H9 (cell line): ENCODE measurements at regions not wholly inside any gene's neighbourhood (a gene's known extent, or its start where the extent isn't known, plus 50 kb on each side); places are given as distances from the start of the nearest gene placed in this dataset.

Source experiments
- DNase-seq: peaks from one replicate; pipeline ENCODE4 v3.0.0-alpha.2; 2017
- H2AFZ ChIP-seq: one replicate; pipeline ENCODE4 v1.6.1; 2013; ENCODE audit warnings: mild to moderate bottlenecking, low read length, control low read depth, moderate library complexity
- H2AK5ac ChIP-seq: 2 replicates; pipeline ENCODE4 v1.6.1; 2013; ENCODE audit warnings: low read length, control low read depth, mixed read lengths; ENCODE audit not compliant: insufficient read length
- H2BK120ac ChIP-seq: one replicate; pipeline ENCODE4 v1.6.1; 2013; ENCODE audit warnings: low read depth, mild to moderate bottlenecking, low read length, control low read depth, inconsistent platforms; ENCODE audit not compliant: poor library complexity, severe bottlenecking
- H2BK12ac ChIP-seq: 2 replicates; pipeline ENCODE4 v1.6.1; 2013; ENCODE audit warnings: low read length, control low read depth, mixed read lengths, low read depth; ENCODE audit not compliant: insufficient read length
- H2BK15ac ChIP-seq: 2 replicates; pipeline ENCODE4 v1.6.1; 2013; ENCODE audit warnings: low read depth, low read length, control low read depth
- H2BK20ac ChIP-seq: one replicate; pipeline ENCODE4 v1.6.1; 2013; ENCODE audit warnings: low read depth, mild to moderate bottlenecking, low read length, control low read depth, inconsistent platforms; ENCODE audit not compliant: poor library complexity, severe bottlenecking
- H2BK5ac ChIP-seq: 2 replicates; pipeline ENCODE4 v1.6.1; 2013; ENCODE audit warnings: low read length, control low read depth, mixed read lengths; ENCODE audit not compliant: insufficient read length
- H3K14ac ChIP-seq: 2 replicates; pipeline ENCODE4 v1.6.1; 2013; ENCODE audit warnings: low read length, control low read depth; ENCODE audit not compliant: insufficient read depth
- H3K18ac ChIP-seq: 2 replicates; pipeline ENCODE4 v1.6.1; 2013; ENCODE audit warnings: low read depth, mild to moderate bottlenecking, mixed read lengths, low read length, control low read depth; ENCODE audit not compliant: insufficient read length
- H3K23ac ChIP-seq: 2 replicates; pipeline ENCODE4 v1.6.1; 2013; ENCODE audit warnings: low read length, control low read depth, mixed read lengths, low read depth; ENCODE audit not compliant: insufficient read length
- H3K23me2 ChIP-seq: 2 replicates; pipeline ENCODE4 v1.6.1; 2013; ENCODE audit warnings: low read depth, mild to moderate bottlenecking, mixed read lengths, low read length, control low read depth; ENCODE audit not compliant: insufficient read length, poor library complexity, severe bottlenecking
- H3K27ac ChIP-seq: 2 replicates; pipeline ENCODE4 v1.5.1; 2013; ENCODE audit warnings: low read length, control low read depth, mixed read lengths, low read depth; ENCODE audit not compliant: insufficient read length
- H3K27me3 ChIP-seq: 2 replicates; pipeline ENCODE4 v1.6.1; 2013; ENCODE audit warnings: low read length, control low read depth, inconsistent platforms; ENCODE audit not compliant: insufficient read depth
- H3K4ac ChIP-seq: 2 replicates; pipeline ENCODE4 v1.6.1; 2013; ENCODE audit warnings: low read depth, mild to moderate bottlenecking, control low read depth, inconsistent platforms, low read length, moderate library complexity
- H3K4me1 ChIP-seq: 2 replicates; pipeline ENCODE4 v1.6.1; 2013; ENCODE audit warnings: low read length, control low read depth, inconsistent platforms; ENCODE audit not compliant: insufficient read depth
- H3K4me2 ChIP-seq: 2 replicates; pipeline ENCODE4 v1.6.1; 2013; ENCODE audit warnings: low read length, control low read depth, mixed read lengths; ENCODE audit not compliant: insufficient read length, insufficient read depth
- H3K56ac ChIP-seq: 2 replicates; pipeline ENCODE4 v1.6.1; 2013; ENCODE audit warnings: low read depth, mild to moderate bottlenecking, mixed read lengths, low read length, control low read depth; ENCODE audit not compliant: insufficient read length
- H3K79me1 ChIP-seq: 2 replicates; pipeline ENCODE4 v1.6.1; 2013; ENCODE audit warnings: low read depth, mild to moderate bottlenecking, moderate library complexity, low read length, control low read depth, inconsistent platforms; ENCODE audit not compliant: insufficient read depth, poor library complexity, severe bottlenecking
- H3K79me2 ChIP-seq: 2 replicates; pipeline ENCODE4 v1.6.1; 2013; ENCODE audit warnings: low read length, control low read depth, inconsistent platforms; ENCODE audit not compliant: insufficient read depth
- H3K9ac ChIP-seq: 2 replicates; pipeline ENCODE4 v1.6.1; 2013; ENCODE audit warnings: low read length, control low read depth, mixed read lengths; ENCODE audit not compliant: insufficient read length; ENCODE audit errors: extremely low read depth
- H3K9me3 ChIP-seq: one replicate; pipeline ENCODE4 v1.6.1; 2013; ENCODE audit warnings: low read depth, low read length, inconsistent platforms; ENCODE audit not compliant: control insufficient read depth
- H3T11ph ChIP-seq: one replicate; pipeline ENCODE4 v1.6.1; 2013; ENCODE audit warnings: mild to moderate bottlenecking, low read length, control low read depth, inconsistent platforms
- H4K20me1 ChIP-seq: one replicate; pipeline ENCODE4 v1.6.1; 2013; ENCODE audit not compliant: control insufficient read depth, insufficient read length, insufficient read depth
- H4K5ac ChIP-seq: 2 replicates; pipeline ENCODE4 v1.6.1; 2013; ENCODE audit warnings: low read depth, mild to moderate bottlenecking, mixed read lengths, low read length, control low read depth; ENCODE audit not compliant: insufficient read length
- H4K8ac ChIP-seq: replicated peaks from 2 replicates; pipeline ENCODE4 v1.6.1; 2013; ENCODE audit warnings: low read length, control low read depth, mixed read lengths, low read depth; ENCODE audit not compliant: insufficient read length
- H4K91ac ChIP-seq: 2 replicates; pipeline ENCODE4 v1.6.1; 2013; ENCODE audit warnings: low read depth, mild to moderate bottlenecking, moderate library complexity, mixed read lengths, low read length, control low read depth; ENCODE audit not compliant: insufficient read length
- H3K27ac Mint-ChIP-seq, 3 experiments: 2 replicates in 2 of 3; 3 replicates in 1 of 3; pipeline ENCODE4 v1.8.0; 2020 to 2021; ENCODE audit warnings: mixed read lengths in 3 of 3, mild to moderate bottlenecking in 1 of 3, moderate library complexity in 1 of 3
- H3K27me3 Mint-ChIP-seq: 2 replicates; pipeline ENCODE4 v1.8.0; 2021; ENCODE audit warnings: low read depth, mild to moderate bottlenecking, moderate library complexity, mixed read lengths
- H3K36me3 Mint-ChIP-seq, 3 experiments: 2 replicates in 2 of 3; 3 replicates in 1 of 3; pipeline ENCODE4 v1.8.0; 2020 to 2021; ENCODE audit warnings: low read depth in 3 of 3, mixed read lengths in 3 of 3; ENCODE audit not compliant: insufficient read depth in 1 of 3
- H3K4me1 Mint-ChIP-seq, 2 experiments: 2 replicates each; pipeline ENCODE4 v1.8.0; 2020; ENCODE audit warnings: mixed read lengths in 2 of 2
- H3K4me3 Mint-ChIP-seq, 2 experiments: 2 replicates in 1 of 2; 3 replicates in 1 of 2; pipeline ENCODE4 v1.8.0; 2020 to 2021; ENCODE audit warnings: mild to moderate bottlenecking in 2 of 2, mixed read lengths in 2 of 2, moderate library complexity in 1 of 2
- H3K9me3 Mint-ChIP-seq, 2 experiments: 2 replicates in 1 of 2; 3 replicates in 1 of 2; pipeline ENCODE4 v1.8.0; 2020; ENCODE audit warnings: mild to moderate bottlenecking in 2 of 2, mixed read lengths in 2 of 2, moderate library complexity in 1 of 2
- CTCF ChIP-seq: fragments of 200-600 bp; sonication (generic); conservative IDR thresholded peaks from 3 replicates; pipeline ENCODE4 v1.8.0; 2021; ENCODE audit warnings: antibody characterized with exemption, mild to moderate bottlenecking
- WGBS: extraction: QIAGEN DNeasy Blood & Tissue Kit; methylation state at CpG from one replicate; pipeline ENCODE4 v1.1.7; 2013; ENCODE audit warnings: missing lambda C conversion rate, low lambda C conversion rate, mixed read lengths; ENCODE audit not compliant: insufficient read length; ENCODE audit errors: extremely low coverage; 5-methylcytosine and 5-hydroxymethylcytosine counted together

GRCh38 chr7:17534348-17534747 is 235.9 kb downstream of the AHR start:
- no peaks in the 10 kb centered on the region for H3K9me3 Mint-ChIP-seq
- Histone ChIP-seq H2AK5ac (no peak overlapping the region), H2BK120ac (no peak overlapping the region), H3K14ac (no peak overlapping the region), H2BK15ac (no peak overlapping the region), H3K4ac (no peak overlapping the region), H2BK12ac (no peak overlapping the region), H2AFZ (no peak overlapping the region), H3K23me2 (no peaks in the 10 kb centered on the region), H3K9ac (no peak overlapping the region), H3T11ph (no peak overlapping the region), H3K27me3 (no peaks in the 10 kb centered on the region), H4K5ac (no peak overlapping the region), H3K56ac (no peak overlapping the region), H3K79me2 (no peaks in the 10 kb centered on the region), H3K4me1 (peaks cover 2% of the 10 kb centered on the region), H4K20me1 (no peaks in the 10 kb centered on the region), H4K8ac (no peak overlapping the region), H3K27ac (no peak overlapping the region), H3K79me1 (no peaks in the 10 kb centered on the region), H3K23ac (no peak overlapping the region), H3K18ac (no peak overlapping the region), H2BK5ac (no peak overlapping the region), H3K4me2 (no peak overlapping the region), H2BK20ac (no peak overlapping the region), H4K91ac (no peak overlapping the region), H3K9me3 (no peaks in the 10 kb centered on the region)
- no peaks in the 10 kb centered on the region for H3K36me3 Mint-ChIP-seq
- no peak overlapping the region for H3K27ac Mint-ChIP-seq
- no peak for TF ChIP-seq CTCF
- H3K4me3 Mint-ChIP-seq = no peak overlapping the region
- no peaks in the 10 kb centered on the region for H3K27me3 Mint-ChIP-seq
- no CpG with 5 or more reads among the region's 3 CpGs for WGBS
- DNase-seq = no peak
- peaks cover 7 to 19% of the 10 kb centered on the region in 2 experiments for H3K4me1 Mint-ChIP-seq
